CD4-positive, alpha-beta T cell (primary cell): ENCODE measurements at regions not wholly inside any gene's neighbourhood (a gene's known extent, or its start where the extent isn't known, plus 50 kb on each side); places are given as distances from the start of the nearest gene placed in this dataset.

Experiments
- ATAC-seq: fragments of 200-7000 bp; cut with Tn5 transposase; one replicate; pipeline ENCODE4 v1.10.0; 2022; ENCODE audit warnings: mild to moderate bottlenecking; ENCODE audit not compliant: poor library complexity
- CTCF ChIA-PET: fragments of 350-600 bp; sonication (Branson Sonifier 250); formaldehyde crosslinking; loops from one replicate; lab custom pipeline; 2021; ENCODE audit warnings: antibody characterized with exemption, inconsistent platforms; lab: Charles Lee
- POLR2A ChIA-PET: fragments of 350-600 bp; sonication (Branson Sonifier 250); formaldehyde crosslinking; loops from one replicate; lab custom pipeline; 2021; ENCODE audit warnings: antibody characterized with exemption, inconsistent platforms; lab: Charles Lee
- DNase-seq, 14 experiments: peaks; one replicate each; pipeline ENCODE4 v3.0.0-alpha.2; 2013 to 2020; ENCODE audit warnings: mixed read lengths in 2 of 14
- H3K27ac ChIP-seq, 2 donors: one replicate each; pipeline versions ENCODE4 v1.5.1 to v1.7.0; 2013; ENCODE audit warnings: low read length in 2 of 2, low read depth in 1 of 2, mild to moderate bottlenecking in 1 of 2
- H3K27me3 ChIP-seq, 2 experiments: 1 replicate in 1 of 2; 2 replicates in 1 of 2; pipeline versions ENCODE4 v1.6.1 to v1.7.0; 2013; ENCODE audit warnings: low read length in 2 of 2, control low read depth in 1 of 2, mild to moderate bottlenecking in 1 of 2, moderate library complexity in 1 of 2; ENCODE audit not compliant: insufficient read depth in 2 of 2, control insufficient read depth in 1 of 2
- H3K36me3 ChIP-seq: one replicate; pipeline ENCODE4 v1.6.1; 2013; ENCODE audit warnings: low read length, control low read depth; ENCODE audit not compliant: insufficient read depth
- H3K4me1 ChIP-seq: one replicate; pipeline ENCODE4 v1.6.1; 2013; ENCODE audit warnings: low read length, control low read depth; ENCODE audit not compliant: insufficient read depth
- H3K4me3 ChIP-seq: one replicate; pipeline ENCODE4 v1.5.1; 2013; ENCODE audit warnings: mild to moderate bottlenecking, low read length, moderate library complexity
- H3K9me3 ChIP-seq, 2 experiments: 1 replicate in 1 of 2; 2 replicates in 1 of 2; pipeline versions ENCODE4 v1.6.1 to v1.7.0; 2013; ENCODE audit warnings: low read length in 2 of 2, mild to moderate bottlenecking in 2 of 2, control low read depth in 1 of 2, moderate library complexity in 1 of 2; ENCODE audit not compliant: control insufficient read depth in 1 of 2, insufficient read depth in 1 of 2
- H3K27ac Mint-ChIP-seq: one replicate; pipeline ENCODE4 v1.8.0; 2020; ENCODE audit warnings: mixed read lengths
- H3K27me3 Mint-ChIP-seq: one replicate; pipeline ENCODE4 v1.8.0; 2021; ENCODE audit warnings: mixed read lengths
- H3K36me3 Mint-ChIP-seq: one replicate; pipeline ENCODE4 v1.8.0; 2021; ENCODE audit warnings: low read depth, mixed read lengths
- H3K4me1 Mint-ChIP-seq: one replicate; pipeline ENCODE4 v1.8.0; 2021; ENCODE audit warnings: low read depth, mixed read lengths
- H3K4me3 Mint-ChIP-seq: one replicate; pipeline ENCODE4 v1.8.0; 2020; ENCODE audit warnings: mild to moderate bottlenecking, mixed read lengths
- H3K9me3 Mint-ChIP-seq: one replicate; pipeline ENCODE4 v1.8.0; 2020; ENCODE audit warnings: mixed read lengths
- intact Hi-C, 2 experiments: fragments of 100-400 bp; cut with DNase I in 1 of 2; cut with micrococcal nuclease in 1 of 2; formaldehyde crosslinking; loops; one replicate each; pipeline versions ENCODE4 v1.15.1 to v1.9.0; 2023 to 2025; cut with DNase I, micrococcal nuclease
- TF ChIP-seq, protein P1 (sequence below): fragments of 200-600 bp; IDR thresholded peaks from one replicate; pipeline ENCODE4 v1.8.0; 2022; ENCODE audit warnings: antibody characterized with exemption, mild to moderate bottlenecking

- DNase-seq (no peak), ATAC-seq (no peak)
- TF ChIP-seq, protein P1, sequence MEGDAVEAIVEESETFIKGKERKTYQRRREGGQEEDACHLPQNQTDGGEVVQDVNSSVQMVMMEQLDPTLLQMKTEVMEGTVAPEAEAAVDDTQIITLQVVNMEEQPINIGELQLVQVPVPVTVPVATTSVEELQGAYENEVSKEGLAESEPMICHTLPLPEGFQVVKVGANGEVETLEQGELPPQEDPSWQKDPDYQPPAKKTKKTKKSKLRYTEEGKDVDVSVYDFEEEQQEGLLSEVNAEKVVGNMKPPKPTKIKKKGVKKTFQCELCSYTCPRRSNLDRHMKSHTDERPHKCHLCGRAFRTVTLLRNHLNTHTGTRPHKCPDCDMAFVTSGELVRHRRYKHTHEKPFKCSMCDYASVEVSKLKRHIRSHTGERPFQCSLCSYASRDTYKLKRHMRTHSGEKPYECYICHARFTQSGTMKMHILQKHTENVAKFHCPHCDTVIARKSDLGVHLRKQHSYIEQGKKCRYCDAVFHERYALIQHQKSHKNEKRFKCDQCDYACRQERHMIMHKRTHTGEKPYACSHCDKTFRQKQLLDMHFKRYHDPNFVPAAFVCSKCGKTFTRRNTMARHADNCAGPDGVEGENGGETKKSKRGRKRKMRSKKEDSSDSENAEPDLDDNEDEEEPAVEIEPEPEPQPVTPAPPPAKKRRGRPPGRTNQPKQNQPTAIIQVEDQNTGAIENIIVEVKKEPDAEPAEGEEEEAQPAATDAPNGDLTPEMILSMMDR: no peak
- CTCF ChIA-PET: interaction anchor here (0.7 kb wide), 1 partner anchor 135 kb away, joined by 4 read pairs; no protein-coding TSS in a partner anchor
- Mint-ChIP-seq H3K4me1 (no peaks in the 10 kb centered on the region), H3K9me3 (no peaks in the 10 kb centered on the region), H3K27me3 (no peaks in the 10 kb centered on the region), H3K36me3 (no peaks in the 10 kb centered on the region), H3K27ac (no peak overlapping the region), H3K4me3 (no peak overlapping the region)
- POLR2A ChIA-PET: no interaction called here
- Histone ChIP-seq H3K27me3 (no peaks in the 10 kb centered on the region), H3K4me3 (no peak overlapping the region), H3K4me1 (no peaks in the 10 kb centered on the region), H3K9me3 (peaks cover 0 to 3% of the 10 kb centered on the region in 2 experiments), H3K36me3 (no peaks in the 10 kb centered on the region), H3K27ac (no peak overlapping the region)
- intact Hi-C loops: no loop called here
Observed at GRCh38 chr16:73214825-73215677, 167.1 kb upstream of the ZFHX3 start.

- CTCF ChIA-PET: interaction anchor here (0.7 kb wide), 1 partner anchor 134 kb away, joined by 4 read pairs; no protein-coding TSS in a partner anchor
- H3K4me3 Mint-ChIP-seq: no peak overlapping the region
Observed at GRCh38 chr16:73213732-73214455, 166.0 kb upstream of the ZFHX3 start.

GRCh38 chr16:73212431-73212830 lies 164.5 kb upstream of the ZFHX3 start:
- no peaks in the 10 kb centered on the region for H3K27me3 ChIP-seq
- H3K9me3 ChIP-seq: peaks cover 0 to 3% of the 10 kb centered on the region in 2 experiments
- POLR2A ChIA-PET: no interaction called here
- H3K4me3 Mint-ChIP-seq: no peak overlapping the region
- no peaks in the 10 kb centered on the region for H3K4me1 ChIP-seq
- H3K4me3 ChIP-seq: no peak overlapping the region
- H3K27me3 Mint-ChIP-seq: no peaks in the 10 kb centered on the region
- no peak overlapping the region for H3K27ac Mint-ChIP-seq
- H3K36me3 ChIP-seq: no peaks in the 10 kb centered on the region
- intact Hi-C loops: no loop called here
- ATAC-seq (no peak), DNase-seq (no peak)
- TF ChIP-seq, protein P1: no peak
- H3K4me1 Mint-ChIP-seq: no peaks in the 10 kb centered on the region
- no peaks in the 10 kb centered on the region for H3K9me3 Mint-ChIP-seq
- CTCF ChIA-PET: no interaction called here
- H3K27ac ChIP-seq: no peak overlapping the region
- H3K36me3 Mint-ChIP-seq: no peaks in the 10 kb centered on the region

More at GRCh38 chr16:73213732-73214455, 166.0 kb upstream of the ZFHX3 start:
- Histone ChIP-seq H3K9me3 (peaks cover 0 to 3% of the 10 kb centered on the region in 2 experiments), H3K4me1 (no peaks in the 10 kb centered on the region), H3K4me3 (no peak overlapping the region), H3K36me3 (no peaks in the 10 kb centered on the region), H3K27me3 (no peaks in the 10 kb centered on the region), H3K27ac (no peak overlapping the region)
- Mint-ChIP-seq H3K9me3 (no peaks in the 10 kb centered on the region), H3K36me3 (no peaks in the 10 kb centered on the region), H3K27ac (no peak overlapping the region), H3K27me3 (no peaks in the 10 kb centered on the region), H3K4me1 (no peaks in the 10 kb centered on the region)
- TF ChIP-seq, protein P1: no peak
- ATAC-seq (no peak), DNase-seq (no peak)
- POLR2A ChIA-PET: no interaction called here
- intact Hi-C loops: no loop called here
